B cell (primary cell): ENCODE measurements at regions not wholly inside any gene's neighbourhood (a gene's known extent, or its start where the extent isn't known, plus 50 kb on each side); places are given as distances from the start of the nearest gene placed in this dataset.

Experiments
- ATAC-seq: fragments of 200-7000 bp; cut with Tn5 transposase; one replicate; pipeline ENCODE4 v1.10.0; 2021; ENCODE audit warnings: low read depth, mild to moderate bottlenecking, moderate number of reproducible peaks, moderate library complexity
- CTCF ChIA-PET: fragments of 350-600 bp; sonication (Branson Sonifier 250); formaldehyde crosslinking; loops from one replicate; lab custom pipeline; 2021; ENCODE audit warnings: antibody characterized with exemption, inconsistent platforms; lab: Charles Lee
- POLR2A ChIA-PET: fragments of 350-600 bp; sonication (Branson Sonifier 250); formaldehyde crosslinking; loops from one replicate; lab custom pipeline; 2021; ENCODE audit warnings: antibody characterized with exemption; lab: Charles Lee
- DNase-seq: peaks from one replicate; pipeline ENCODE4 v3.0.0; 2013
- H2AFZ ChIP-seq: 2 replicates; pipeline ENCODE4 v1.6.1; 2012; ENCODE audit warnings: mild to moderate bottlenecking, low read depth, low read length; ENCODE audit not compliant: insufficient read depth, poor library complexity, severe bottlenecking
- H3K27ac ChIP-seq, 2 donors: 1 replicate in 1 of 2; 2 replicates in 1 of 2; pipeline ENCODE4 v1.5.1; 2012 to 2013; ENCODE audit warnings: low read length in 2 of 2, mild to moderate bottlenecking in 2 of 2, moderate library complexity in 1 of 2
- H3K27me3 ChIP-seq, 4 experiments: fragments of 200-600 bp in 1 of 4; sonication (generic) in 1 of 4; replicated peaks in 1 of 4; 1 replicate in 2 of 4; 2 replicates in 2 of 4; pipeline versions ENCODE4 v1.6.1 to v1.7.0; 2013 to 2016; ENCODE audit warnings: low read length in 3 of 4, mild to moderate bottlenecking in 2 of 4, mixed read lengths in 1 of 4, moderate library complexity in 1 of 4; ENCODE audit not compliant: insufficient read depth in 4 of 4, control insufficient read depth in 3 of 4; ENCODE audit errors: control extremely low read depth in 1 of 4
- H3K36me3 ChIP-seq, 2 experiments: replicated peaks in 1 of 2; 1 replicate in 1 of 2; 2 replicates in 1 of 2; pipeline versions ENCODE4 v1.6.1 to v1.7.1; 2013; ENCODE audit warnings: low read length in 1 of 2; ENCODE audit not compliant: insufficient read depth in 2 of 2, control insufficient read depth in 1 of 2; ENCODE audit errors: control extremely low read depth in 1 of 2, extremely low read depth in 1 of 2
- H3K4me1 ChIP-seq, 2 donors: fragments of 200-600 bp in 1 of 2; sonication (generic) in 1 of 2; 1 replicate in 1 of 2; 2 replicates in 1 of 2; pipeline versions ENCODE4 v1.5.1 to v1.6.1; 2013 to 2017; ENCODE audit warnings: low read length in 2 of 2; ENCODE audit not compliant: control insufficient read depth in 2 of 2, insufficient read depth in 2 of 2
- H3K4me2 ChIP-seq: replicated peaks from 2 replicates; pipeline ENCODE3; 2012; ENCODE audit warnings: mild to moderate bottlenecking, low read depth, low read length; ENCODE audit not compliant: poor library complexity, severe bottlenecking
- H3K4me3 ChIP-seq, 5 experiments: fragments of 200-600 bp in 1 of 5; sonication (generic) in 1 of 5; 1 replicate in 3 of 5; 2 replicates in 2 of 5; pipeline versions ENCODE4 v1.5.1 to v1.7.0; 2011 to 2016; ENCODE audit warnings: low read length in 4 of 5, mild to moderate bottlenecking in 4 of 5, low read depth in 2 of 5, control low read depth in 1 of 5, moderate library complexity in 1 of 5; ENCODE audit not compliant: insufficient read depth in 1 of 5; ENCODE audit errors: control extremely low read depth in 1 of 5, extremely low read depth in 1 of 5
- H3K79me2 ChIP-seq: fragments of 200-600 bp; sonication (generic); one replicate; pipeline ENCODE4 v1.6.0; 2016; ENCODE audit warnings: low read length; ENCODE audit not compliant: control insufficient read depth, insufficient read depth
- H3K9ac ChIP-seq: fragments of 200-600 bp; sonication (generic); 2 replicates; pipeline ENCODE4 v1.6.1; 2017; ENCODE audit warnings: mild to moderate bottlenecking, low read length, moderate library complexity
- H3K9me3 ChIP-seq, 3 donors: one replicate each; pipeline versions ENCODE4 v1.6.1 to v1.7.1; 2013; ENCODE audit warnings: low read length in 2 of 3; ENCODE audit not compliant: control insufficient read depth in 2 of 3, insufficient read depth in 1 of 3; ENCODE audit errors: control extremely low read depth in 1 of 3
- H4K20me1 ChIP-seq: 2 replicates; pipeline ENCODE4 v1.6.0; 2012; ENCODE audit warnings: mild to moderate bottlenecking, low read length; ENCODE audit not compliant: insufficient read depth, control insufficient read depth, poor library complexity, severe bottlenecking
- H3K27ac Mint-ChIP-seq: one replicate; pipeline ENCODE4 v1.8.0; 2021; ENCODE audit warnings: mixed read lengths
- H3K27me3 Mint-ChIP-seq: one replicate; pipeline ENCODE4 v1.8.0; 2021; ENCODE audit warnings: mixed read lengths
- H3K4me1 Mint-ChIP-seq: one replicate; pipeline ENCODE4 v1.8.0; 2021; ENCODE audit warnings: mixed read lengths
- H3K4me3 Mint-ChIP-seq: one replicate; pipeline ENCODE4 v1.8.0; 2021; ENCODE audit warnings: mixed read lengths
- H3K9me3 Mint-ChIP-seq: one replicate; pipeline ENCODE4 v1.8.0; 2022; ENCODE audit warnings: mixed read lengths; ENCODE audit not compliant: insufficient read depth
- CTCF ChIP-seq: fragments of 200-600 bp; IDR thresholded peaks from one replicate; pipeline ENCODE4 v1.8.0; 2022; ENCODE audit warnings: antibody characterized with exemption, mild to moderate bottlenecking
- EZH2 ChIP-seq: IDR thresholded peaks from 2 replicates; pipeline ENCODE4 v1.6.1; 2012; ENCODE audit warnings: borderline replicate concordance, low read depth, mild to moderate bottlenecking, moderate library complexity, low read length; ENCODE audit not compliant: insufficient read depth, poor library complexity, severe bottlenecking
- WGBS: methylation state at CpG from one replicate; pipeline ENCODE4 v1.1.5; 2013; ENCODE audit warnings: missing lambda C conversion rate; ENCODE audit not compliant: insufficient coverage; 5-methylcytosine and 5-hydroxymethylcytosine counted together
- intact Hi-C: fragments of 100-400 bp; cut with micrococcal nuclease; formaldehyde crosslinking; loops from one replicate; pipeline ENCODE4 v1.10.0; 2022

- intact Hi-C loops, result no loop called here
- Mint-ChIP-seq H3K4me3 (no peak overlapping the region), H3K4me1 (no peaks in the 10 kb centered on the region), H3K27ac (no peak overlapping the region), H3K9me3 (no peaks in the 10 kb centered on the region), H3K27me3 (no peaks in the 10 kb centered on the region)
- TF ChIP-seq CTCF, result no peak
- no peak for TF ChIP-seq EZH2
- H3K36me3 ChIP-seq, result no peaks in the 10 kb centered on the region
- no peak overlapping the region for H2AFZ ChIP-seq
- H3K4me1 ChIP-seq, result no peaks in the 10 kb centered on the region
- no peak overlapping the region for H3K4me3 ChIP-seq
- ATAC-seq (no peak), DNase-seq (no peak)
- H3K27ac ChIP-seq, result no peak overlapping the region
- peaks cover 0 to 8% (median 0%) of the 10 kb centered on the region in 3 donors for H3K9me3 ChIP-seq
- ChIA-PET CTCF (no interaction called here), POLR2A (no interaction called here)
- no peaks in the 10 kb centered on the region for H3K79me2 ChIP-seq
- H4K20me1 ChIP-seq, result no peaks in the 10 kb centered on the region
- WGBS, result 41% methylated on average over 2 of the region's 2 CpGs
- H3K9ac ChIP-seq, result no peak overlapping the region
- no peak overlapping the region for H3K4me2 ChIP-seq
- H3K27me3 ChIP-seq, result peaks cover 0 to 9% (median 0%) of the 10 kb centered on the region in 4 experiments
Measured at GRCh38 chr2:79235135-79235534, 75.6 kb upstream of the REG3A start.

- no peak overlapping the region for H3K27ac ChIP-seq
- intact Hi-C loops, result no loop called here
- H2AFZ ChIP-seq, result no peak overlapping the region
- H3K4me3 Mint-ChIP-seq, result no peak overlapping the region
- no peak overlapping the region for H3K4me3 ChIP-seq
- H3K27me3 Mint-ChIP-seq, result no peaks in the 10 kb centered on the region
- ATAC-seq (no peak), DNase-seq (no peak)
- H3K79me2 ChIP-seq, result no peaks in the 10 kb centered on the region
- H3K4me2 ChIP-seq, result no peak overlapping the region
- H4K20me1 ChIP-seq, result no peaks in the 10 kb centered on the region
- ChIA-PET POLR2A (no interaction called here), CTCF (no interaction called here)
- H3K9me3 Mint-ChIP-seq, result no peaks in the 10 kb centered on the region
- no peaks in the 10 kb centered on the region for H3K4me1 ChIP-seq
- no peaks in the 10 kb centered on the region for H3K27me3 ChIP-seq
- H3K4me1 Mint-ChIP-seq, result no peaks in the 10 kb centered on the region
- no peak overlapping the region for H3K27ac Mint-ChIP-seq
- TF ChIP-seq CTCF (no peak), EZH2 (no peak)
- no peaks in the 10 kb centered on the region for H3K36me3 ChIP-seq
- H3K9ac ChIP-seq, result no peak overlapping the region
- H3K9me3 ChIP-seq, result no peaks in the 10 kb centered on the region
Measured at GRCh38 chr2:79223539-79223938, 64.0 kb upstream of the REG3A start.
